ENCODE measurements at regions not wholly inside any gene's neighbourhood (a gene's known extent, or its start where the extent isn't known, plus 50 kb on each side); places are given as distances from the start of the nearest gene placed in this dataset.
A peak's percentile ranks its signal among the peaks of the same experiment; 100 is the strongest.
"Not testable (repeated sequence)": the region's sequence is repeated elsewhere in the genome, so short reads cannot be mapped to it uniquely, and the experiment has no call there.

- peak; percentile 69 for DNase-seq (ENCODE audit: low spot score)
- H3K27me3 ChIP-seq (ENCODE audit: insufficient read depth, poor library complexity, severe bottlenecking), result no peaks in the 10 kb centered on the region
- H3K4me1 ChIP-seq (ENCODE audit: insufficient read depth, poor library complexity, severe bottlenecking), result peaks cover 11% of the 10 kb centered on the region
- peak; percentile 99 for ATAC-seq (ENCODE audit: low read depth)
- H3K4me3 ChIP-seq (ENCODE audit: severe bottlenecking), result no peak overlapping the region
- H3K36me3 ChIP-seq (ENCODE audit: low read depth), result no peaks in the 10 kb centered on the region
- no peaks in the 10 kb centered on the region for H3K9me3 ChIP-seq (ENCODE audit: severe bottlenecking)
- TF ChIP-seq CTCF (IDR thresholded peaks at IDR 0.05; ENCODE audit: poor library complexity, severe bottlenecking), result no peak
- peak overlapping the region; percentile 32 for H3K27ac ChIP-seq (ENCODE audit: poor library complexity, severe bottlenecking)
These were observed 539.7 kb upstream of the KCND2 start for GRCh38 chr7:119733127-119733879.

GRCh38 chr7:119737390-119737789, 535.6 kb upstream of the KCND2 start:
- DNase-seq (ENCODE audit: low spot score), result no peak
- no peaks in the 10 kb centered on the region for H3K36me3 ChIP-seq (ENCODE audit: low read depth)
- no peak for ATAC-seq (ENCODE audit: low read depth)
- peaks cover 11% of the 10 kb centered on the region for H3K4me1 ChIP-seq (ENCODE audit: insufficient read depth, poor library complexity, severe bottlenecking)
- no peaks in the 10 kb centered on the region for H3K27me3 ChIP-seq (ENCODE audit: insufficient read depth, poor library complexity, severe bottlenecking)
- H3K27ac ChIP-seq (ENCODE audit: poor library complexity, severe bottlenecking), result no peak overlapping the region
- peaks cover 3% of the 10 kb centered on the region for H3K9me3 ChIP-seq (ENCODE audit: severe bottlenecking)
- no peak overlapping the region for H3K4me3 ChIP-seq (ENCODE audit: severe bottlenecking)
- TF ChIP-seq CTCF (IDR thresholded peaks at IDR 0.05; ENCODE audit: poor library complexity, severe bottlenecking), result no peak

GRCh38 chr7:119745280-119745679, 527.7 kb upstream of the KCND2 start:
- not testable (repeated sequence) for H3K4me3 ChIP-seq (ENCODE audit: severe bottlenecking); ATAC-seq (ENCODE audit: low read depth); H3K27me3 ChIP-seq (ENCODE audit: insufficient read depth, poor library complexity, severe bottlenecking); H3K9me3 ChIP-seq (ENCODE audit: severe bottlenecking); H3K27ac ChIP-seq (ENCODE audit: poor library complexity, severe bottlenecking); DNase-seq (ENCODE audit: low spot score); H3K4me1 ChIP-seq (ENCODE audit: insufficient read depth, poor library complexity, severe bottlenecking); H3K36me3 ChIP-seq (ENCODE audit: low read depth)

GRCh38 chr7:119748251-119748860, 524.6 kb upstream of the KCND2 start:
- no peak overlapping the region for H3K4me3 ChIP-seq (ENCODE audit: severe bottlenecking)
- DNase-seq (ENCODE audit: low spot score), result no peak
- H3K27ac ChIP-seq (ENCODE audit: poor library complexity, severe bottlenecking), result no peak overlapping the region
- no peak for TF ChIP-seq CTCF (IDR thresholded peaks at IDR 0.05; ENCODE audit: poor library complexity, severe bottlenecking)
- H3K36me3 ChIP-seq (ENCODE audit: low read depth), result no peaks in the 10 kb centered on the region
- H3K9me3 ChIP-seq (ENCODE audit: severe bottlenecking), result no peaks in the 10 kb centered on the region
- no peaks in the 10 kb centered on the region for H3K27me3 ChIP-seq (ENCODE audit: insufficient read depth, poor library complexity, severe bottlenecking)
- no peak for ATAC-seq (ENCODE audit: low read depth)
- H3K4me1 ChIP-seq (ENCODE audit: insufficient read depth, poor library complexity, severe bottlenecking), result no peaks in the 10 kb centered on the region

GRCh38 chr7:119748991-119749390, 524.0 kb upstream of the KCND2 start:
- no peaks in the 10 kb centered on the region for H3K36me3 ChIP-seq (ENCODE audit: low read depth)
- H3K27me3 ChIP-seq (ENCODE audit: insufficient read depth, poor library complexity, severe bottlenecking), result no peaks in the 10 kb centered on the region
- H3K4me3 ChIP-seq (ENCODE audit: severe bottlenecking), result no peak overlapping the region

More at GRCh38 chr7:119748991-119749390, 524.0 kb upstream of the KCND2 start:
- TF ChIP-seq CTCF (IDR thresholded peaks at IDR 0.05; ENCODE audit: poor library complexity, severe bottlenecking), result no peak
- no peak overlapping the region for H3K27ac ChIP-seq (ENCODE audit: poor library complexity, severe bottlenecking)
- no peaks in the 10 kb centered on the region for H3K9me3 ChIP-seq (ENCODE audit: severe bottlenecking)
- DNase-seq (ENCODE audit: low spot score), result no peak
- no peaks in the 10 kb centered on the region for H3K4me1 ChIP-seq (ENCODE audit: insufficient read depth, poor library complexity, severe bottlenecking)
- no peak for ATAC-seq (ENCODE audit: low read depth)

Data from RWPE2 (cell line).